IMR-90 (cell line): ENCODE measurements at regions not wholly inside any gene's neighbourhood (a gene's known extent, or its start where the extent isn't known, plus 50 kb on each side); places are given as distances from the start of the nearest gene placed in this dataset.

Experiments used
- ATAC-seq: fragments of 200-7000 bp; cut with Tn5 transposase; 2 replicates; pipeline ENCODE4 v1.9.1; 2020; ENCODE audit warnings: low read depth, mild to moderate bottlenecking, moderate library complexity
- BruUV-seq: library from RNA; stranded (reverse); fragments of 400-500 nt; replicated peaks from 2 replicates; lab custom pipeline; 2021; lab: Mats Ljungman, UMichigan
- CTCF ChIA-PET: fragments of 300-600 bp; formaldehyde crosslinking; extraction: SDS; loops from one replicate; lab custom pipeline; 2021; ENCODE audit warnings: antibody characterized with exemption; lab: Yijun Ruan, JAX
- POLR2A ChIA-PET: fragments of 300-600 bp; sonication (Branson Sonifier 250); formaldehyde crosslinking; loops from one replicate; lab custom pipeline; 2022; ENCODE audit warnings: antibody characterized with exemption; ENCODE audit not compliant: unreplicated experiment; lab: Charles Lee
- DNase-seq: peaks from one replicate; pipeline ENCODE4 v3.0.0; 2013
- H2AFZ ChIP-seq: replicated peaks from 2 replicates; pipeline ENCODE3; 2013; ENCODE audit warnings: low read length, mild to moderate bottlenecking; ENCODE audit not compliant: poor library complexity
- H2AK5ac ChIP-seq: 2 replicates; pipeline ENCODE4 v1.6.1; 2013; ENCODE audit warnings: low read depth, low read length, inconsistent platforms
- H2AK9ac ChIP-seq: replicated peaks from 2 replicates; pipeline ENCODE3; 2013; ENCODE audit warnings: mild to moderate bottlenecking, low read depth, low read length, moderate library complexity; ENCODE audit not compliant: poor library complexity
- H2BK120ac ChIP-seq: 2 replicates; pipeline ENCODE4 v1.6.1; 2013; ENCODE audit warnings: low read depth, low read length, inconsistent platforms
- H2BK15ac ChIP-seq: 3 replicates; pipeline ENCODE4 v1.6.1; 2013; ENCODE audit warnings: low read depth, low read length, inconsistent platforms
- H2BK20ac ChIP-seq: 2 replicates; pipeline ENCODE4 v1.6.1; 2013; ENCODE audit warnings: low read depth, mild to moderate bottlenecking, inconsistent platforms, low read length, moderate library complexity
- H2BK5ac ChIP-seq: 2 replicates; pipeline ENCODE4 v1.6.1; 2013; ENCODE audit warnings: mild to moderate bottlenecking, low read depth, low read length, inconsistent platforms; ENCODE audit not compliant: poor library complexity, severe bottlenecking
- H3K14ac ChIP-seq: replicated peaks from 2 replicates; pipeline ENCODE4 v1.6.1; 2013; ENCODE audit warnings: low read depth, low read length, inconsistent platforms
- H3K18ac ChIP-seq: 2 replicates; pipeline ENCODE4 v1.6.1; 2013; ENCODE audit warnings: low read depth, low read length, control low read depth
- H3K23ac ChIP-seq: 2 replicates; pipeline ENCODE4 v1.6.1; 2013; ENCODE audit warnings: low read depth, low read length, inconsistent platforms
- H3K27ac ChIP-seq: 2 replicates; pipeline ENCODE4 v1.5.1; 2013; ENCODE audit warnings: mild to moderate bottlenecking, control low read depth, low read length; ENCODE audit not compliant: insufficient read depth
- H3K27me3 ChIP-seq: 2 replicates; pipeline ENCODE4 v1.6.1; 2013; ENCODE audit warnings: low read length; ENCODE audit not compliant: control insufficient read depth, insufficient read depth
- H3K36me3 ChIP-seq: 2 replicates; pipeline ENCODE4 v1.6.1; 2013; ENCODE audit warnings: low read length, mixed read lengths; ENCODE audit not compliant: control insufficient read depth, insufficient read depth
- H3K4ac ChIP-seq: 2 replicates; pipeline ENCODE4 v1.6.1; 2013; ENCODE audit warnings: low read depth, low read length, inconsistent platforms
- H3K4me1 ChIP-seq: 2 replicates; pipeline ENCODE4 v1.6.1; 2013; ENCODE audit warnings: low read length, mixed read lengths; ENCODE audit not compliant: control insufficient read depth, insufficient read depth
- H3K4me2 ChIP-seq: 2 replicates; pipeline ENCODE4 v1.6.1; 2013; ENCODE audit warnings: low read depth, mild to moderate bottlenecking, control low read depth, low read length, moderate library complexity
- H3K4me3 ChIP-seq: 2 replicates; pipeline ENCODE4 v1.5.1; 2013; ENCODE audit warnings: low read depth, mild to moderate bottlenecking, control low read depth, low read length, moderate library complexity; ENCODE audit not compliant: insufficient read depth
- H3K56ac ChIP-seq: 2 replicates; pipeline ENCODE4 v1.6.1; 2013; ENCODE audit warnings: low read length, inconsistent platforms; ENCODE audit not compliant: insufficient read depth; ENCODE audit errors: extremely low read depth
- H3K79me1 ChIP-seq, 2 experiments: 2 replicates each; pipeline ENCODE4 v1.6.1; 2013; ENCODE audit warnings: low read length in 2 of 2, inconsistent platforms in 1 of 2, low read depth in 1 of 2
- H3K9ac ChIP-seq: 2 replicates; pipeline ENCODE4 v1.6.1; 2013; ENCODE audit warnings: low read depth, low read length, control low read depth
- H3K9me1 ChIP-seq: 2 replicates; pipeline ENCODE4 v1.6.1; 2013; ENCODE audit warnings: low read length, inconsistent platforms; ENCODE audit not compliant: insufficient read depth
- H3K9me3 ChIP-seq: 2 replicates; pipeline ENCODE4 v1.6.1; 2013; ENCODE audit warnings: low read length; ENCODE audit not compliant: control insufficient read depth, insufficient read depth
- H4K20me1 ChIP-seq: 2 replicates; pipeline ENCODE4 v1.6.1; 2013; ENCODE audit warnings: low read length, inconsistent platforms; ENCODE audit not compliant: insufficient read depth
- H4K5ac ChIP-seq: 2 replicates; pipeline ENCODE4 v1.6.1; 2013; ENCODE audit warnings: mild to moderate bottlenecking, low read depth, low read length, control low read depth
- H4K8ac ChIP-seq, 2 experiments: 2 replicates each; pipeline ENCODE4 v1.6.1; 2013; ENCODE audit warnings: low read depth in 2 of 2, low read length in 2 of 2, control low read depth in 1 of 2, inconsistent platforms in 1 of 2
- H4K91ac ChIP-seq: 2 replicates; pipeline ENCODE4 v1.6.1; 2013; ENCODE audit warnings: low read depth, low read length, inconsistent platforms; ENCODE audit not compliant: insufficient read depth
- BHLHE40 ChIP-seq: fragments of 150-350 bp; IDR thresholded peaks from 2 replicates; pipeline ENCODE4 v1.6.1; 2016; ENCODE audit warnings: mild to moderate bottlenecking, low read depth, low read length
- CEBPB ChIP-seq: IDR thresholded peaks from 2 replicates; pipeline ENCODE4 v1.6.1; 2012; ENCODE audit warnings: low read depth, low read length, improper control_type of control experiment
- CHD1 ChIP-seq: IDR thresholded peaks from 2 replicates; pipeline ENCODE4 v1.6.1; 2012; ENCODE audit warnings: low read depth, low read length, improper control_type of control experiment
- CTCF ChIP-seq: conservative IDR thresholded peaks from 2 replicates; pipeline ENCODE4 v1.5.1; 2012; ENCODE audit warnings: mild to moderate bottlenecking, low read depth, low read length, improper control_type of control experiment
- ELK1 ChIP-seq: fragments of 150-350 bp; IDR thresholded peaks from 2 replicates; pipeline ENCODE4 v1.6.1; 2016; ENCODE audit warnings: low read depth, mild to moderate bottlenecking, low read length, moderate library complexity, borderline replicate concordance
- FOS ChIP-seq: fragments of 150-350 bp; IDR thresholded peaks from 2 replicates; pipeline ENCODE4 v1.6.1; 2016; ENCODE audit warnings: low read depth, low read length
- MAFK ChIP-seq: IDR thresholded peaks from 2 replicates; pipeline ENCODE4 v1.6.1; 2012; ENCODE audit warnings: low read depth, low read length, improper control_type of control experiment
- MAZ ChIP-seq: IDR thresholded peaks from 2 replicates; pipeline ENCODE4 v1.6.1; 2012; ENCODE audit warnings: low read depth, mild to moderate bottlenecking, low read length, improper control_type of control experiment, moderate library complexity, borderline replicate concordance
- MXI1 ChIP-seq: IDR thresholded peaks from 2 replicates; pipeline ENCODE4 v1.6.1; 2012; ENCODE audit warnings: low read depth, mild to moderate bottlenecking, low read length, moderate library complexity, borderline replicate concordance
- NFE2L2 ChIP-seq: fragments of 150-350 bp; IDR thresholded peaks from 2 replicates; pipeline ENCODE4 v1.6.1; 2016; ENCODE audit warnings: low read depth, mild to moderate bottlenecking, low read length
- POLR2A ChIP-seq: IDR thresholded peaks from 2 replicates; pipeline ENCODE4 v1.6.1; 2012; ENCODE audit warnings: mild to moderate bottlenecking, low read depth, low read length
- RAD21 ChIP-seq: IDR thresholded peaks from 2 replicates; pipeline ENCODE4 v1.6.1; 2012; ENCODE audit warnings: low read length, improper control_type of control experiment
- RCOR1 ChIP-seq: IDR thresholded peaks from 2 replicates; pipeline ENCODE4 v1.6.1; 2012; ENCODE audit warnings: mild to moderate bottlenecking, low read length, improper control_type of control experiment; ENCODE audit not compliant: insufficient replicate concordance
- RFX5 ChIP-seq: IDR thresholded peaks from 2 replicates; pipeline ENCODE4 v1.8.0; 2012; ENCODE audit warnings: low read depth, mild to moderate bottlenecking, low read length, moderate library complexity
- SMC3 ChIP-seq: fragments of 150-350 bp; IDR thresholded peaks from 2 replicates; pipeline ENCODE4 v1.6.1; 2016; ENCODE audit warnings: low read depth, mild to moderate bottlenecking, antibody characterized with exemption, low read length, moderate library complexity
- USF2 ChIP-seq: fragments of 150-350 bp; IDR thresholded peaks from 2 replicates; pipeline ENCODE4 v1.6.1; 2017; ENCODE audit warnings: mild to moderate bottlenecking, antibody characterized with exemption, low read length, low read depth
- WGBS, 2 experiments: methylation state at CpG; one replicate each; pipeline versions ENCODE4 v1.1.5 to v1.1.7; 2013; ENCODE audit warnings: missing lambda C conversion rate in 2 of 2; ENCODE audit not compliant: insufficient read length in 1 of 2; ENCODE audit errors: extremely low coverage in 2 of 2; 5-methylcytosine and 5-hydroxymethylcytosine counted together
- dilution Hi-C: fragments of 300-500 bp; cut with HindIII; formaldehyde crosslinking; loops from one replicate; pipeline ENCODE4 v1.14.3; 2018; ENCODE audit warnings: low sequenced_read_pairs; ENCODE audit not compliant: unreplicated experiment
- in situ Hi-C: fragments of 300-500 bp; cut with MboI; formaldehyde crosslinking; loops from 3 replicates; pipeline ENCODE4 v1.14.3; 2019; ENCODE audit warnings: low sequenced_read_pairs, inconsistent platforms, mixed read lengths
- intact Hi-C: fragments of 100-400 bp; cut with micrococcal nuclease; formaldehyde crosslinking; loops from 2 replicates; pipeline ENCODE4 v1.10.0; 2022

GRCh38 chr4:15366721-15367120, 61.1 kb upstream of the C1QTNF7 start:
- no CpG with 5 or more reads among the region's 1 CpG for WGBS, 2 experiments
- peaks cover 6% of the 10 kb centered on the region for H3K27me3 ChIP-seq
- H2BK20ac ChIP-seq, result no peak overlapping the region
- no peaks in the 10 kb centered on the region for H4K20me1 ChIP-seq
- H3K9me3 ChIP-seq, result no peaks in the 10 kb centered on the region
- dilution Hi-C loops (no loop called here), in situ Hi-C loops (no loop called here), intact Hi-C loops (no loop called here)
- no peak for TF ChIP-seq RCOR1
- no peak for TF ChIP-seq SMC3
- no peak for TF ChIP-seq MAZ
- no peak for TF ChIP-seq CEBPB
- TF ChIP-seq RFX5, result no peak
- TF ChIP-seq NFE2L2, result no peak
- TF ChIP-seq USF2, result no peak
- TF ChIP-seq MXI1, result no peak
- TF ChIP-seq ELK1, result no peak
- no peak for TF ChIP-seq MAFK
- TF ChIP-seq POLR2A, result no peak
- TF ChIP-seq RAD21, result no peak
- TF ChIP-seq FOS, result no peak
- no peak for TF ChIP-seq CTCF
- no peak for TF ChIP-seq BHLHE40
- TF ChIP-seq CHD1, result no peak
- H2BK15ac ChIP-seq, result no peak overlapping the region
- H3K4me2 ChIP-seq, result no peak overlapping the region
- no peaks in the 10 kb centered on the region for H3K79me1 ChIP-seq
- H3K23ac ChIP-seq, result no peak overlapping the region
- no peaks in the 10 kb centered on the region; the same call in 1 of the 2 replicates for H3K4me1 ChIP-seq
- no peak overlapping the region for H2BK5ac ChIP-seq
- H3K56ac ChIP-seq, result no peak overlapping the region
- no peak overlapping the region for H2BK120ac ChIP-seq
- no peak overlapping the region for H3K9ac ChIP-seq
- no TSS peak for BruUV-seq
- ChIA-PET CTCF (no interaction called here), POLR2A (no interaction called here)
- ATAC-seq, result no peak
- H2AK5ac ChIP-seq, result no peak overlapping the region
- no peak overlapping the region for H2AFZ ChIP-seq
- H3K27ac ChIP-seq, result no peak overlapping the region
- H3K4me3 ChIP-seq, result no peak overlapping the region
- H3K18ac ChIP-seq, result no peak overlapping the region
- H3K36me3 ChIP-seq, result no peaks in the 10 kb centered on the region
- no peak overlapping the region for H4K5ac ChIP-seq
- no peak overlapping the region for H4K91ac ChIP-seq
- no peak for DNase-seq
- no peak overlapping the region for H3K4ac ChIP-seq
- H2AK9ac ChIP-seq, result no peak overlapping the region
- no peak overlapping the region for H4K8ac ChIP-seq
- no peak overlapping the region for H3K14ac ChIP-seq
- no peaks in the 10 kb centered on the region for H3K9me1 ChIP-seq
